OCI-LY3 (cell line): ENCODE measurements at regions not wholly inside any gene's neighbourhood (a gene's known extent, or its start where the extent isn't known, plus 50 kb on each side); places are given as distances from the start of the nearest gene placed in this dataset.

Experiments
- H2AFZ ChIP-seq: fragments of 200-600, 300-600 bp; shearing (Covaris generic); 2 replicates; pipeline ENCODE4 v1.6.0; 2014; ENCODE audit warnings: antibody characterized with exemption, low read depth, low read length
- H3K27ac ChIP-seq: fragments of 200-600, 300-600 bp; sonication (generic); 2 replicates; pipeline ENCODE4 v1.5.1; 2014; ENCODE audit warnings: mild to moderate bottlenecking, low read length, moderate library complexity, mixed read lengths
- H3K27me3 ChIP-seq: fragments of 200-600, 300-600 bp; sonication (generic); 2 replicates; pipeline ENCODE4 v1.6.1; 2014; ENCODE audit warnings: low read depth, low read length, mixed read lengths
- H3K36me3 ChIP-seq: fragments of 200-600, 300-600 bp; sonication (generic); replicated peaks from 2 replicates; pipeline ENCODE3; 2014; ENCODE audit warnings: low read depth, low read length, mixed read lengths
- H3K4me1 ChIP-seq: fragments of 300-600, 200-600 bp; sonication (generic); 2 replicates; pipeline ENCODE4 v1.6.1; 2014; ENCODE audit warnings: low read length, mixed read lengths
- H3K4me2 ChIP-seq: fragments of 200-600, 300-600 bp; sonication (generic); 2 replicates; pipeline ENCODE4 v1.6.1; 2014; ENCODE audit warnings: low read length, mixed read lengths
- H3K4me3 ChIP-seq: fragments of 300-600, 200-600 bp; sonication (generic); 2 replicates; pipeline ENCODE4 v1.5.1; 2014; ENCODE audit warnings: antibody characterized with exemption, mild to moderate bottlenecking, low read length, moderate library complexity
- H3K79me2 ChIP-seq: fragments of 300-600, 200-600 bp; shearing (Covaris generic); 2 replicates; pipeline ENCODE4 v1.6.1; 2014; ENCODE audit warnings: mild to moderate bottlenecking, low read length, mixed read lengths
- H3K9ac ChIP-seq: fragments of 300-600, 200-600 bp; shearing (Covaris generic); 2 replicates; pipeline ENCODE4 v1.6.0; 2014; ENCODE audit warnings: mild to moderate bottlenecking, low read length, moderate library complexity
- H3K9me3 ChIP-seq: fragments of 200-600, 300-600 bp; shearing (Covaris generic); 2 replicates; pipeline ENCODE4 v1.6.1; 2014; ENCODE audit warnings: low read length, mixed read lengths; ENCODE audit not compliant: insufficient read depth
- H4K20me1 ChIP-seq: fragments of 200-600, 300-600 bp; sonication (generic); 2 replicates; pipeline ENCODE4 v1.6.1; 2016; ENCODE audit warnings: low read length, mixed read lengths; ENCODE audit not compliant: insufficient read depth
- CTCF ChIP-seq: fragments of 200-600, 300-600 bp; sonication (generic); IDR thresholded peaks from 2 replicates; pipeline ENCODE4 v1.5.1; 2014; ENCODE audit warnings: antibody characterized with exemption, low read length, low read depth
- EZH2phosphoT487 ChIP-seq: fragments of 200-600 bp; shearing (Covaris generic); IDR thresholded peaks from 2 replicates; pipeline ENCODE4 v1.6.1; 2018; ENCODE audit warnings: antibody characterized with exemption, mixed run types, low read depth

- no peaks in the 10 kb centered on the region for H4K20me1 ChIP-seq
- H3K27ac ChIP-seq, result no peak overlapping the region
- no peaks in the 10 kb centered on the region for H3K9me3 ChIP-seq
- H3K36me3 ChIP-seq, result no peaks in the 10 kb centered on the region
- no peak overlapping the region for H3K9ac ChIP-seq
- H3K4me3 ChIP-seq, result no peak overlapping the region
- no peaks in the 10 kb centered on the region for H3K4me1 ChIP-seq
- no peaks in the 10 kb centered on the region for H3K79me2 ChIP-seq
- no peak overlapping the region for H3K4me2 ChIP-seq
- H3K27me3 ChIP-seq, result no peaks in the 10 kb centered on the region
- H2AFZ ChIP-seq, result no peak overlapping the region
- TF ChIP-seq EZH2phosphoT487, result no peak
- no peak for TF ChIP-seq CTCF
Observed at GRCh38 chr2:234672498-234673150, 175.7 kb upstream of the ARL4C start.

GRCh38 chr2:234671716-234672115, 174.8 kb upstream of the ARL4C start:
- Histone ChIP-seq H3K4me3 (no peak overlapping the region), H3K36me3 (no peaks in the 10 kb centered on the region), H3K4me2 (no peak overlapping the region), H3K4me1 (no peaks in the 10 kb centered on the region), H3K9me3 (no peaks in the 10 kb centered on the region), H3K27ac (no peak overlapping the region), H3K27me3 (no peaks in the 10 kb centered on the region), H4K20me1 (no peaks in the 10 kb centered on the region), H3K9ac (no peak overlapping the region), H3K79me2 (no peaks in the 10 kb centered on the region), H2AFZ (no peak overlapping the region)
- TF ChIP-seq CTCF (no peak), EZH2phosphoT487 (no peak)

GRCh38 chr2:234671231-234671630, 174.3 kb upstream of the ARL4C start:
- H3K27ac ChIP-seq, result no peak overlapping the region
- no peaks in the 10 kb centered on the region for H3K9me3 ChIP-seq
- no peaks in the 10 kb centered on the region for H3K4me1 ChIP-seq
- no peak overlapping the region for H3K4me3 ChIP-seq
- no peak overlapping the region for H3K9ac ChIP-seq
- H3K4me2 ChIP-seq, result no peak overlapping the region
- no peak overlapping the region for H2AFZ ChIP-seq
- H3K79me2 ChIP-seq, result no peaks in the 10 kb centered on the region
- TF ChIP-seq EZH2phosphoT487, result no peak
- TF ChIP-seq CTCF, result no peak
- H3K27me3 ChIP-seq, result no peaks in the 10 kb centered on the region
- no peaks in the 10 kb centered on the region for H4K20me1 ChIP-seq
- no peaks in the 10 kb centered on the region for H3K36me3 ChIP-seq

- Histone ChIP-seq H3K4me2 (no peak overlapping the region), H4K20me1 (no peaks in the 10 kb centered on the region), H3K27ac (no peak overlapping the region), H2AFZ (no peak overlapping the region), H3K79me2 (no peaks in the 10 kb centered on the region), H3K4me1 (no peaks in the 10 kb centered on the region), H3K4me3 (no peak overlapping the region), H3K36me3 (no peaks in the 10 kb centered on the region), H3K27me3 (no peaks in the 10 kb centered on the region), H3K9me3 (no peaks in the 10 kb centered on the region), H3K9ac (no peak overlapping the region)
- no peak for TF ChIP-seq EZH2phosphoT487
- TF ChIP-seq CTCF, result no peak
Observed at GRCh38 chr2:234670806-234671205, 173.9 kb upstream of the ARL4C start.
